HG03378 (cell line): ENCODE measurements at regions not wholly inside any gene's neighbourhood (a gene's known extent, or its start where the extent isn't known, plus 50 kb on each side); places are given as distances from the start of the nearest gene placed in this dataset.
"Not testable (repeated sequence)": the region's sequence is repeated elsewhere in the genome, so short reads cannot be mapped to it uniquely, and the experiment has no call there.

Experiments used
- ATAC-seq: cut with Tn5 transposase; IDR thresholded peaks from one replicate; pipeline ENCODE4 v1.9.1; 2021; ENCODE audit warnings: mild to moderate bottlenecking, moderate library complexity; ENCODE audit not compliant: unreplicated experiment

- ATAC-seq: no peak
Observed at GRCh38 chr6:4420160-4420865, 284.9 kb upstream of the ECI2 start.

- ATAC-seq: no peak
Observed at GRCh38 chr6:4415549-4415948, 280.2 kb upstream of the ECI2 start.

GRCh38 chr6:4414078-4414477, 278.7 kb upstream of the ECI2 start:
- ATAC-seq: not testable (repeated sequence)

- ATAC-seq: no peak
Observed at GRCh38 chr6:4413073-4413472, 277.7 kb upstream of the ECI2 start.

GRCh38 chr6:4412488-4412887, 277.1 kb upstream of the ECI2 start:
- ATAC-seq: no peak

- no peak for ATAC-seq
Observed at GRCh38 chr6:4412077-4412476, 276.7 kb upstream of the ECI2 start.

GRCh38 chr6:4407710-4408109, 272.3 kb upstream of the ECI2 start:
- peak; percentile 99 for ATAC-seq

GRCh38 chr6:4405621-4406212, 270.3 kb upstream of the ECI2 start:
- ATAC-seq: no peak

GRCh38 chr6:4404415-4404814, 269.0 kb upstream of the ECI2 start:
- ATAC-seq: no peak

GRCh38 chr6:4403828-4404227, 268.5 kb upstream of the ECI2 start:
- ATAC-seq: no peak

- no peak for ATAC-seq
Observed at GRCh38 chr6:4403023-4403752, 267.8 kb upstream of the ECI2 start.

- no peak for ATAC-seq
Observed at GRCh38 chr6:4402477-4402976, 267.2 kb upstream of the ECI2 start.

- no peak for ATAC-seq
Observed at GRCh38 chr6:4401408-4402368, 266.3 kb upstream of the ECI2 start.

- no peak for ATAC-seq
Observed at GRCh38 chr6:4399656-4400055, 264.3 kb upstream of the ECI2 start.

GRCh38 chr6:4398791-4399190, 263.4 kb upstream of the ECI2 start:
- no peak for ATAC-seq

- no peak for ATAC-seq
Observed at GRCh38 chr6:4397307-4397706, 261.9 kb upstream of the ECI2 start.

- no peak for ATAC-seq
Observed at GRCh38 chr6:4396044-4396443, 260.7 kb upstream of the ECI2 start.

- ATAC-seq: no peak
Observed at GRCh38 chr6:4395386-4395785, 260.0 kb upstream of the ECI2 start.

- ATAC-seq: no peak
Observed at GRCh38 chr6:4394786-4395185, 259.4 kb upstream of the ECI2 start.

- no peak for ATAC-seq
Observed at GRCh38 chr6:4388675-4389074, 253.3 kb upstream of the ECI2 start.

GRCh38 chr6:4384656-4385055, 249.3 kb upstream of the ECI2 start:
- ATAC-seq: no peak
